ENCODE measurements at regions not wholly inside any gene's neighbourhood (a gene's known extent, or its start where the extent isn't known, plus 50 kb on each side); places are given as distances from the start of the nearest gene placed in this dataset.

- in situ Hi-C loops (cut with HindIII; ENCODE audit: low pct_unique_long_range_greater_than_20kb, low sequenced_read_pairs): no loop called here
- no peak for TF ChIP-seq JUND (IDR thresholded peaks at IDR 0.05; ENCODE audit: low read depth)
These were observed 276.8 kb downstream of the SEC14L1 start for GRCh38 chr17:77417575-77417974.

GRCh38 chr17:77418609-77419008, 277.8 kb downstream of the SEC14L1 start:
- in situ Hi-C loops (cut with HindIII; ENCODE audit: low pct_unique_long_range_greater_than_20kb, low sequenced_read_pairs): no loop called here
- no peak for DNase-seq (ENCODE audit: low read depth in 1 of 2, low spot score in 1 of 2)
- no peak for TF ChIP-seq JUND (IDR thresholded peaks at IDR 0.05; ENCODE audit: low read depth)

More at GRCh38 chr17:77417575-77417974, 276.8 kb downstream of the SEC14L1 start:
- DNase-seq (ENCODE audit: low read depth in 1 of 2, low spot score in 1 of 2): no peak

DNA sequence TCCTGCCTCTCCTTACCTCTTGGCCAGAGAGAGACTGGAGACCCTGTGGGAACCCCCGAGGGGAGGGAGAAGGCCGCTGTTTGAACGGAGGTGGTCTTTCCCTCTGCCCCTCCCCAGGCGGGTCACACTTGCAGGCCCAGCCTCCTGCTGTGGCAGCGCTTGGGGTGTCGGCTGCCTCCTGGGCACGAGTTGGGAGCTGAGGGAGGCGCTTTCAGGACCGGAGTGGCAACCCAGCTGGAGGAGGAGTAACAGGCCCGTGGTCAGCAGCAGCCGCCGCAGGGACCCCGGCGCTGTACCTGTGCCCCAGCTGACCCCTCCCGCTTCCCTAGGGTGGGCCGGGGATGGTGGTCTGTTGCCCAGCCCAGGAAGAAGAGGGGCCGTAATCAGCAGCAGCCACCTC, 278.3 kb downstream of the SEC14L1 start:
- DNase-seq (ENCODE audit: low read depth in 1 of 2, low spot score in 1 of 2): no peak
- TF ChIP-seq JUND (IDR thresholded peaks at IDR 0.05; ENCODE audit: low read depth): no peak
- in situ Hi-C loops (cut with HindIII; ENCODE audit: low pct_unique_long_range_greater_than_20kb, low sequenced_read_pairs): no loop called here

- no peak for DNase-seq (ENCODE audit: low read depth in 1 of 2, low spot score in 1 of 2)
- TF ChIP-seq JUND (IDR thresholded peaks at IDR 0.05; ENCODE audit: low read depth): no peak
- in situ Hi-C loops (cut with HindIII; ENCODE audit: low pct_unique_long_range_greater_than_20kb, low sequenced_read_pairs): no loop called here
These were observed 278.9 kb downstream of the SEC14L1 start for GRCh38 chr17:77419547-77420094.

DNA sequence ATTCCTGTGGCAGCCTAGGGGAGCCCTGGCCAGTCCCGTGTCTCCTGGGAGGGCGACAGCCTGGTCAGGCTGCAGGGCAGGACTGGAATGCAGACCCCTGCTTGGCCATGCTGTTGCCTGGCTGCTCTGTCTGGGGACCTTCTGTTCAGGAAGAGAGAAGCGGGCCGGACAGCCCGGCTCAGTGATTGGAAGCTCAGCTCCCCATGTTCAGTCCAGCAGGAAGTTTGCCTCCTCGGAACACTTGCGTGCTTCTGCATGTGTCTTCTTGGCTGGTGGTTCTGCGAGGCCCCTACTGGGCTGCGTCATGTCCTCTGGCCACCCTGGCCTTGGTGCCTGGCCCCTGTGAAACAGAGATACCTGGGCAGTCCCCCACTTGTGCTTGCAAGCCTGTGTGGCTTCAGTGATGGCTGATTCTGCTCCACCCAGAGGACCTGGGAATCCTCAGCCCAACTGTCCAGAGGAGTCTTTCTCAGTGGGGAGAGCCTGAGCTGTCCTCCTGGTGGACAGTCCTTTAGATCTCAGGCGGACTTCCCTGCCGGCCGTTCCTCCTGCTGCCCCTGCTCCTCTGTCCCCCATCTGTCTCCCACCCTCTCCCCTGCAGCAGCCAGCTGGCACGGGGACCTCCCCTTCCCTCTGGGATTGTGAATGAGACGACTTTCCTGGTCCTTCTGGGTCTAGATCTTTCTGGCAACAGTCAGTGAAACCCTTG, 279.5 kb downstream of the SEC14L1 start:
- no peak for TF ChIP-seq JUND (IDR thresholded peaks at IDR 0.05; ENCODE audit: low read depth)

GRCh38 chr17:77420804-77421629, 280.2 kb downstream of the SEC14L1 start:
- no peak for TF ChIP-seq JUND (IDR thresholded peaks at IDR 0.05; ENCODE audit: low read depth)
- in situ Hi-C loops (cut with HindIII; ENCODE audit: low pct_unique_long_range_greater_than_20kb, low sequenced_read_pairs): no loop called here
- DNase-seq (ENCODE audit: low read depth in 1 of 2, low spot score in 1 of 2): no peak

More for the DNA sequence above, 279.5 kb downstream of the SEC14L1 start:
- in situ Hi-C loops (cut with HindIII; ENCODE audit: low pct_unique_long_range_greater_than_20kb, low sequenced_read_pairs): no loop called here
- no peak for DNase-seq (ENCODE audit: low read depth in 1 of 2, low spot score in 1 of 2)

DNA sequence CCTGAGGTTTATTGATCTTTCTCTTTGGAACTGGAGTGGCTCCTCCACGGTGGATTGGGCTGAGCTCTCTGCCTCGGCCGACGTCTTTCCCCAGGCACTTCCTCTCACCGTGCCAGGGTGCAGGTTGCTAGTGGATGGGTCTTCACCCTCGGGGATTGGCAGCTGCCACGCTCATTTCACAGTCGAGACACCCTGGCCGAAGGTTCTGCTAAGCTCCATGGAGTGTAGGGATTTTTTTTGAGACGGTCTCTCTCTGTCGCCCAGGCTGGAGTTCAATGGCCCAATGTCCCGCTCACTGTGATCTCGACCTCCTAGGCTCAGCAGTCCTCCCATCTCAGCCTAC, 280.8 kb downstream of the SEC14L1 start:
- no peak for TF ChIP-seq JUND (IDR thresholded peaks at IDR 0.05; ENCODE audit: low read depth)

GRCh38 chr17:77422104-77422747, 281.5 kb downstream of the SEC14L1 start:
- DNase-seq (ENCODE audit: low read depth in 1 of 2, low spot score in 1 of 2): peak in 1 of 2 experiments; percentile 49
- TF ChIP-seq JUND (IDR thresholded peaks at IDR 0.05; ENCODE audit: low read depth): no peak
- in situ Hi-C loops (cut with HindIII; ENCODE audit: low pct_unique_long_range_greater_than_20kb, low sequenced_read_pairs): no loop called here

More for the DNA sequence above, 280.8 kb downstream of the SEC14L1 start:
- DNase-seq (ENCODE audit: low read depth in 1 of 2, low spot score in 1 of 2): no peak
- in situ Hi-C loops (cut with HindIII; ENCODE audit: low pct_unique_long_range_greater_than_20kb, low sequenced_read_pairs): no loop called here

DNA sequence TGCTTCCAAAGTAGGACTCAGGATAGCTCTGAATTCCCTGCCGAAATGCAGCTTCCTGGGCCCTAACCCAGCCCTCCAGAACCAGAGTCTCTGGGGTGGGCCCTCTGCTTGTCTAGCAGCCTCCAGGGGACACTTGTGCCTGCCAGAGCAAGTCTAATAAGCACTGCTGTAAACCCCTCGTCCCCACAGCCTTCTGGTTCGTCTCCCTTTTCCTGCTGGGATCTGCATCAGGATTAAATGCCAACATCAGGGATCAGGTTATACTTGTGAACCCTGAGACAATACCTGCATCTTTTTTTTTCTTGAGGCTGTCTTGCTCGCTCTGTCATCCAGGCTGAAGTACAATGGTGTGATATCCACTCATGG, 282.0 kb downstream of the SEC14L1 start:
- TF ChIP-seq JUND (IDR thresholded peaks at IDR 0.05; ENCODE audit: low read depth): no peak
- DNase-seq (ENCODE audit: low read depth in 1 of 2, low spot score in 1 of 2): no peak
- in situ Hi-C loops (cut with HindIII; ENCODE audit: low pct_unique_long_range_greater_than_20kb, low sequenced_read_pairs): no loop called here

DNA sequence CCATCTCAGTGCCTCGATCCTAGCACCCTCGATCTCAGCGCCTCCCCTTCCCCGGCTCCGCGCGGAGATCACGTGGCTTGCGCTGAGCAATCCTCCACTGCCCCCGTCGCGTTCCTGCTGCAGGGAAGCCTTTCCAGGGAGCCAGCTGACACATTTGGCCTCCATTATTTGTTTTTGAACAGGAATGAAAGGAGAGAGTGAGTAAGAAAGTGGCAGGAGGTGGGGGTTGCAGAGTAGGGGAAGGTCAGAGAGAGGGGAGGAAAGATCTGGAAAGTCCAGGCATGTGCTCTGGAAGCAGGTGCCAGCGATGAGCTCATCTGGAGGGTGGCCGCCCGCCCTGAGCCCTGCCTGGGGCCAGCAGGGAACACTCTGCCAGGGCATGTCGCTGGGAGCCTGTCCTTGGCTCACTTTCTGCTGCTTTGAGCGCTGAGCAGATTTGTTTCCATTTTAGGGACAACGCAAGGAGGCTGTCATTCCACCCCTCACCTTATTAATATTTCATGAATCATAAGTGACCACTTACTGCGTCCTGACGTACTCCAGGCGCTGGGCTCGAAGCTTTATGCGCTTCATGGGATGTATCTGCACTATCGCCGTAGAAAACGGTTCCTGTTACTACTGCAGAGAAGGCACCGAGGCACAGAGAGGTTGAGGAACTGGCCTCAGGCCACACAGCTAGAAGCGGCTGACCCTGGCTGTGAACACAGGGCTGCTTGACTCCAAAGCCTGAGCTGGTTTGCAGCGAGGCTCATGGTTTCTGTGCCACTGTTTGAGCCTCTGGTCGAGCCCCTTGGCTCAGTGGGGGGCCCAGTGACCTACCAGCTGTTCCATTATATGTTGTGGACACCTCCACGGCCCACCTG, 283.1 kb downstream of the SEC14L1 start:
- peak in 1 of 2 experiments; percentile 38 for DNase-seq (ENCODE audit: low read depth in 1 of 2, low spot score in 1 of 2)
- no peak for TF ChIP-seq JUND (IDR thresholded peaks at IDR 0.05; ENCODE audit: low read depth)
- in situ Hi-C loops (cut with HindIII; ENCODE audit: low pct_unique_long_range_greater_than_20kb, low sequenced_read_pairs): no loop called here

- no peak for TF ChIP-seq JUND (IDR thresholded peaks at IDR 0.05; ENCODE audit: low read depth)
- in situ Hi-C loops (cut with HindIII; ENCODE audit: low pct_unique_long_range_greater_than_20kb, low sequenced_read_pairs): no loop called here
- no peak for DNase-seq (ENCODE audit: low read depth in 1 of 2, low spot score in 1 of 2)
These were observed 284.0 kb downstream of the SEC14L1 start for GRCh38 chr17:77424585-77425344.

Data from T47D (cell line).